SU-DHL-6 (cell line): ENCODE measurements at regions not wholly inside any gene's neighbourhood (a gene's known extent, or its start where the extent isn't known, plus 50 kb on each side); places are given as distances from the start of the nearest gene placed in this dataset.

Source experiments
- H2AFZ ChIP-seq: fragments of 200-600 bp; sonication (generic); 2 replicates; pipeline ENCODE4 v1.6.1; 2014; ENCODE audit warnings: low read depth, mild to moderate bottlenecking, moderate library complexity, mixed read lengths, antibody characterized with exemption, low read length; ENCODE audit not compliant: severe bottlenecking
- H3F3A ChIP-seq: fragments of 200-600 bp; shearing (Covaris generic); 2 replicates; pipeline ENCODE4 v1.6.0; 2016; ENCODE audit warnings: antibody characterized with exemption, mild to moderate bottlenecking; ENCODE audit not compliant: insufficient read depth
- H3K27ac ChIP-seq: fragments of 200-600 bp; sonication (generic); 2 replicates; pipeline ENCODE4 v1.5.1; 2016; ENCODE audit warnings: low read depth, mild to moderate bottlenecking, low read length, moderate library complexity, mixed read lengths
- H3K27me3 ChIP-seq: fragments of 200-600 bp; sonication (generic), shearing (Covaris generic); 2 replicates; pipeline ENCODE4 v1.6.0; 2014; ENCODE audit warnings: mild to moderate bottlenecking, low read length
- H3K36me3 ChIP-seq: fragments of 200-600 bp; sonication (generic); 2 replicates; pipeline ENCODE4 v1.6.1; 2014; ENCODE audit warnings: mild to moderate bottlenecking, low read length, mixed read lengths
- H3K4me2 ChIP-seq: fragments of 300-600, 200-600 bp; shearing (Covaris generic), sonication (generic); 2 replicates; pipeline ENCODE4 v1.6.0; 2014; ENCODE audit warnings: low read length, low read depth, mild to moderate bottlenecking; ENCODE audit not compliant: poor library complexity, severe bottlenecking
- H3K4me3 ChIP-seq: fragments of 200-600 bp; sonication (generic); 2 replicates; pipeline ENCODE4 v1.5.1; 2014; ENCODE audit warnings: antibody characterized with exemption, low read length, mild to moderate bottlenecking, mixed read lengths; ENCODE audit not compliant: insufficient read depth, poor library complexity, severe bottlenecking
- H3K79me2 ChIP-seq: fragments of 200-600 bp; sonication (generic); 2 replicates; pipeline ENCODE4 v1.6.1; 2014; ENCODE audit warnings: mild to moderate bottlenecking, low read length, moderate library complexity; ENCODE audit not compliant: insufficient read depth
- H3K9ac ChIP-seq: fragments of 200-600 bp; sonication (generic); 2 replicates; pipeline ENCODE4 v1.7.0; 2014; ENCODE audit warnings: mild to moderate bottlenecking, low read length
- H3K9me2 ChIP-seq: fragments of 200-600 bp; sonication (generic); replicated peaks from 2 replicates; pipeline ENCODE4 v1.6.1; 2014; ENCODE audit warnings: low read length; ENCODE audit not compliant: insufficient read depth
- H3K9me3 ChIP-seq: fragments of 200-600 bp; sonication (generic); 2 replicates; pipeline ENCODE4 v1.6.1; 2014; ENCODE audit warnings: low read length, mixed read lengths; ENCODE audit not compliant: insufficient read depth
- H4K20me1 ChIP-seq: fragments of 200-600 bp; sonication (generic); 2 replicates; pipeline ENCODE4 v1.6.1; 2014; ENCODE audit warnings: low read depth, mild to moderate bottlenecking, antibody characterized with exemption, low read length, moderate library complexity, mixed read lengths
- EZH2phosphoT487 ChIP-seq: fragments of 200-600 bp; sonication (generic), shearing (Covaris generic); conservative IDR thresholded peaks from 2 replicates; pipeline ENCODE4 v1.6.1; 2018; ENCODE audit warnings: mild to moderate bottlenecking, antibody characterized with exemption, low read length, moderate library complexity, mixed read lengths
- TF ChIP-seq, protein P1 (sequence below): fragments of 200-600 bp; sonication (generic); IDR thresholded peaks from one replicate; pipeline ENCODE4 v1.5.1; 2017; ENCODE audit warnings: antibody characterized with exemption, mild to moderate bottlenecking, low read length, moderate library complexity; ENCODE audit not compliant: insufficient read depth, poor library complexity, severe bottlenecking

- no peaks in the 10 kb centered on the region for H3K9me3 ChIP-seq
- no peak overlapping the region for H3K27ac ChIP-seq
- H3K9me2 ChIP-seq = no peaks in the 10 kb centered on the region
- H3K4me3 ChIP-seq = no peak overlapping the region
- no peaks in the 10 kb centered on the region for H3K27me3 ChIP-seq
- no peaks in the 10 kb centered on the region for H3K36me3 ChIP-seq
- TF ChIP-seq, protein P1, sequence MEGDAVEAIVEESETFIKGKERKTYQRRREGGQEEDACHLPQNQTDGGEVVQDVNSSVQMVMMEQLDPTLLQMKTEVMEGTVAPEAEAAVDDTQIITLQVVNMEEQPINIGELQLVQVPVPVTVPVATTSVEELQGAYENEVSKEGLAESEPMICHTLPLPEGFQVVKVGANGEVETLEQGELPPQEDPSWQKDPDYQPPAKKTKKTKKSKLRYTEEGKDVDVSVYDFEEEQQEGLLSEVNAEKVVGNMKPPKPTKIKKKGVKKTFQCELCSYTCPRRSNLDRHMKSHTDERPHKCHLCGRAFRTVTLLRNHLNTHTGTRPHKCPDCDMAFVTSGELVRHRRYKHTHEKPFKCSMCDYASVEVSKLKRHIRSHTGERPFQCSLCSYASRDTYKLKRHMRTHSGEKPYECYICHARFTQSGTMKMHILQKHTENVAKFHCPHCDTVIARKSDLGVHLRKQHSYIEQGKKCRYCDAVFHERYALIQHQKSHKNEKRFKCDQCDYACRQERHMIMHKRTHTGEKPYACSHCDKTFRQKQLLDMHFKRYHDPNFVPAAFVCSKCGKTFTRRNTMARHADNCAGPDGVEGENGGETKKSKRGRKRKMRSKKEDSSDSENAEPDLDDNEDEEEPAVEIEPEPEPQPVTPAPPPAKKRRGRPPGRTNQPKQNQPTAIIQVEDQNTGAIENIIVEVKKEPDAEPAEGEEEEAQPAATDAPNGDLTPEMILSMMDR = no peak
- no peak for TF ChIP-seq EZH2phosphoT487
- no peaks in the 10 kb centered on the region for H4K20me1 ChIP-seq
- no peaks in the 10 kb centered on the region for H3F3A ChIP-seq
- no peaks in the 10 kb centered on the region for H3K79me2 ChIP-seq
- no peak overlapping the region for H3K9ac ChIP-seq
- H3K4me2 ChIP-seq = no peak overlapping the region
- H2AFZ ChIP-seq = no peak overlapping the region
Observed at GRCh38 chr2:150781142-150781541, 293.7 kb upstream of the RND3 start.

DNA sequence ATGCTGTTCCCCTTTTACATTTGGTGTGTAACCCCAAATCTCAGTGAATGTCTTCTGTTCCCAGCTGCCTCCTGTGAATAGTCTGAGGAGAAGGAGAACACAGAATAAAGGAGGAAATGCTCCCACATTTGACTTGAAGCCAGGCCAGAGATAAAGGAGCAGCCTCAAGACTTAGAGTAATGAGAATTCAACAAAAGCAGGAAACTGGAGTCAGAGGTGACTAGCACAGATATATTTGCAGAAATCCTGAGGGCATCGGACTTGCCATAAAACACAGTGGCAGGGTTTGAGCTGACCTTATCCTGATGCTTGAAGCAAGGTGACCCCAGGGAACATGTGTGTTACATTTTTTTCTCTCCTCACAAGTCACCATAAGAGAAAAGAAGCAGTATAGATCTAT, 291.4 kb upstream of the RND3 start:
- TF ChIP-seq, protein P1 = no peak
- no peak for TF ChIP-seq EZH2phosphoT487
- no peaks in the 10 kb centered on the region for H3K27me3 ChIP-seq
- no peaks in the 10 kb centered on the region for H3K79me2 ChIP-seq
- no peaks in the 10 kb centered on the region for H3K9me3 ChIP-seq
- H3K9ac ChIP-seq = no peak overlapping the region
- no peak overlapping the region for H3K4me3 ChIP-seq
- no peaks in the 10 kb centered on the region for H3F3A ChIP-seq
- H4K20me1 ChIP-seq = no peaks in the 10 kb centered on the region
- no peak overlapping the region for H3K27ac ChIP-seq
- H3K36me3 ChIP-seq = no peaks in the 10 kb centered on the region
- no peaks in the 10 kb centered on the region for H3K9me2 ChIP-seq
- H3K4me2 ChIP-seq = no peak overlapping the region
- H2AFZ ChIP-seq = no peak overlapping the region

DNA sequence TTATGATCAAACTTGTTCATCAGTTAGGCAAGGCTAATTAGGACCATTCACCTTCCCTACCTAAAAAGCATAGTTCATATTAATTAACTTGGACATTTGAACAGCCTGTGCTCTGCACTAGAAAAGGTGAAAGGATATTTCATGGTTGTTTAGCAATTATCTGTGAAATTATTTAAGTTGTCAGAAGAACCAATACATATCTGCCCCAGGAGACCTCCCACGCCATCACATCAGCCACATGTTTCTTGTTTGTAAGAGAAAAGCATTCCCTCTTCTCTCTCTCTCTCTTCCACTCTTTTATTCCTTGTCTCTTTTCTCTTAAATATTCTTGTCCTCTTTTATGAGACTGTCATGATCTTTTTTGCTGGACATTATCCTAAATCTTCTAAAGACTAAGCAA, 282.0 kb upstream of the RND3 start:
- Histone ChIP-seq H3K36me3 (no peaks in the 10 kb centered on the region), H3K9me3 (no peaks in the 10 kb centered on the region), H2AFZ (no peak overlapping the region), H3K4me3 (no peak overlapping the region), H3K27ac (no peak overlapping the region), H3K4me2 (no peak overlapping the region), H3F3A (no peaks in the 10 kb centered on the region), H3K27me3 (no peaks in the 10 kb centered on the region), H3K9me2 (no peaks in the 10 kb centered on the region), H4K20me1 (no peaks in the 10 kb centered on the region), H3K9ac (no peak overlapping the region), H3K79me2 (no peaks in the 10 kb centered on the region)
- TF ChIP-seq, protein P1 = no peak
- no peak for TF ChIP-seq EZH2phosphoT487
